HEK293 (cell line): ENCODE measurements at regions not wholly inside any gene's neighbourhood (a gene's known extent, or its start where the extent isn't known, plus 50 kb on each side); places are given as distances from the start of the nearest gene placed in this dataset.

Experiments used
- CTCF ChIA-PET: fragments of 350-600 bp; formaldehyde crosslinking; extraction: SDS; loops from one replicate; lab custom pipeline; 2021; ENCODE audit warnings: antibody characterized with exemption; lab: Yijun Ruan, JAX
- POLR2A ChIA-PET: fragments of 300-600 bp; formaldehyde crosslinking; extraction: SDS; loops from one replicate; lab custom pipeline; 2020; ENCODE audit warnings: antibody characterized with exemption, inconsistent platforms; lab: Yijun Ruan, JAX
- H3K27ac ChIP-seq: fragments of 200-500 bp; sonication (Bioruptor generic); 2 replicates; pipeline ENCODE4 v1.5.1; 2014; ENCODE audit warnings: low read depth, low read length, control low read depth, inconsistent platforms; ENCODE audit errors: extremely low read depth
- H3K36me3 ChIP-seq, 2 experiments: fragments of 200-500 bp in 1 of 2; sonication (Bioruptor generic) in 1 of 2; 1 replicate in 1 of 2; 2 replicates in 1 of 2; pipeline ENCODE4 v1.5.1; 2014 to 2017; ENCODE audit warnings: inconsistent platforms in 2 of 2, low read length in 2 of 2; ENCODE audit not compliant: control insufficient read depth in 2 of 2, insufficient read depth in 1 of 2
- H3K4me1 ChIP-seq: fragments of 200-500 bp; sonication (Bioruptor generic); 2 replicates; pipeline ENCODE4 v1.5.1; 2014; ENCODE audit warnings: mild to moderate bottlenecking, low read length, inconsistent platforms; ENCODE audit not compliant: control insufficient read depth, insufficient read depth
- H3K4me3 ChIP-seq: 2 replicates; pipeline ENCODE4 v1.5.1; 2011; ENCODE audit warnings: low read depth, mild to moderate bottlenecking, control low read depth, low read length, moderate library complexity
- H3K9me3 ChIP-seq: fragments of 200-500 bp; sonication (Bioruptor generic); 2 replicates; pipeline ENCODE4 v1.5.1; 2014; ENCODE audit warnings: low read depth, low read length, inconsistent platforms; ENCODE audit not compliant: control insufficient read depth, insufficient read depth
- KLF17 ChIP-seq: fragments of 450-650 bp; formaldehyde crosslinking; IDR thresholded peaks from 2 replicates; pipeline ENCODE4 v1.5.1; 2016; ENCODE audit warnings: missing biosample characterization, missing genetic modification characterization
- KLF8 ChIP-seq: fragments of 450-650 bp; formaldehyde crosslinking; IDR thresholded peaks from 2 replicates; pipeline ENCODE4 v1.5.1; 2016; ENCODE audit warnings: missing biosample characterization, missing genetic modification characterization
- SETDB1 ChIP-seq: IDR thresholded peaks from one replicate; pipeline ENCODE4 v1.6.1; 2017; ENCODE audit warnings: mild to moderate bottlenecking, low read length, moderate library complexity, mixed read lengths; ENCODE audit not compliant: insufficient read length
- SP7 ChIP-seq: fragments of 450-650 bp; formaldehyde crosslinking; IDR thresholded peaks from 2 replicates; pipeline ENCODE4 v1.5.1; 2016; ENCODE audit warnings: missing biosample characterization, missing genetic modification characterization
- ZBTB20 ChIP-seq: fragments of 450-650 bp; formaldehyde crosslinking; IDR thresholded peaks from 2 replicates; pipeline ENCODE4 v1.5.1; 2016; ENCODE audit warnings: missing biosample characterization, missing genetic modification characterization
- ZBTB49 ChIP-seq: fragments of 450-650 bp; formaldehyde crosslinking; IDR thresholded peaks from 2 replicates; pipeline ENCODE4 v1.5.1; 2016; ENCODE audit warnings: missing biosample characterization, missing genetic modification characterization, low read depth
- ZNF132 ChIP-seq: fragments of 450-650 bp; formaldehyde crosslinking; IDR thresholded peaks from 2 replicates; pipeline ENCODE4 v1.5.1; 2017; ENCODE audit warnings: missing biosample characterization, missing genetic modification characterization, borderline replicate concordance
- ZNF350 ChIP-seq: fragments of 450-650 bp; formaldehyde crosslinking; IDR thresholded peaks from 2 replicates; pipeline ENCODE4 v1.5.0; 2017; ENCODE audit warnings: missing biosample characterization, mild to moderate bottlenecking, missing genetic modification characterization
- ZNF513 ChIP-seq: fragments of 450-650 bp; IDR thresholded peaks from 2 replicates; pipeline ENCODE4 v1.5.1; 2018; ENCODE audit warnings: missing biosample characterization, missing genetic modification characterization
- ZNF624 ChIP-seq: fragments of 450-650 bp; formaldehyde crosslinking; IDR thresholded peaks from 2 replicates; pipeline ENCODE4 v1.5.1; 2017; ENCODE audit warnings: missing biosample characterization, missing genetic modification characterization
- ZNF785 ChIP-seq: fragments of 450-650 bp; formaldehyde crosslinking; IDR thresholded peaks from 2 replicates; pipeline ENCODE4 v1.5.1; 2016; ENCODE audit warnings: missing biosample characterization, missing genetic modification characterization
- TF ChIP-seq, protein P1 (sequence below): fragments of 450-650 bp; formaldehyde crosslinking; IDR thresholded peaks from 2 replicates; pipeline ENCODE4 v1.5.1; 2016; ENCODE audit warnings: missing biosample characterization, missing genetic modification characterization
- TF ChIP-seq, protein P2 (sequence below): fragments of 450-650 bp; formaldehyde crosslinking; IDR thresholded peaks from 2 replicates; pipeline ENCODE4 v1.5.1; 2016; ENCODE audit warnings: missing biosample characterization, missing genetic modification characterization

DNA sequence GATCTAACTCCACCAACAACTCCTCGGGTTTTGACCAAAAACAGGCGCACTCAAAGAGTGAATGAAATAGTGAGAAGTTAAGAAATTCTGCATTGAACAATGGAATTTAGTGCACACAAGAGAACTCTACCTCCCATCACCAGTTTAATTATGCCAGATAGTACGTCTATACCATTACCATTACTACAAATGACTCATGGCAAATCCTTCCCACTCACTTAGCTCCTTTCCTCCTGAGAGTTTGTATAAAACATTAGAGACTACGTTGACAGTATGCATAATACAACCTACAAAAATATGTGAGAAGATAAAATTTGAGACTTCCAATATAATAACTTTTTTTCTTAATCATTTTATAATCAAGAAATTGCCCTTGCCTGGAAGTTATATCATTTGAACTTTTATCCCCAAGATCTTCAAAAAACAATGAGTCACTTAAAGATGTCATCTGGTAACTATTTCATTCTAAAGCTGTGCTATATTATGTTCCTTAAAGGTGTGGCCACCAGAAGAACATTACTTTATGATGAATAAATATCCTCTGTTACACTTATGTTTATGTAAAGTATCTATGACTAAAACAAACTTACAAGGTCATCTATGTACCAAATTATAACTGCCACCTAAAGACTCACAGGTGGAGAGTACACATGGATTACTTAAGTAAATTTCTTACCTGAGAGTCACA lies 297.9 kb upstream of the PTGER4 start (continued):
- TF ChIP-seq ZNF785 (no peak), ZNF132 (tag by site-specific recombination) (no peak), ZBTB20 (tag by site-specific recombination) (no peak), KLF8 (no peak), SP7 (no peak)
- TF ChIP-seq, protein P1, sequence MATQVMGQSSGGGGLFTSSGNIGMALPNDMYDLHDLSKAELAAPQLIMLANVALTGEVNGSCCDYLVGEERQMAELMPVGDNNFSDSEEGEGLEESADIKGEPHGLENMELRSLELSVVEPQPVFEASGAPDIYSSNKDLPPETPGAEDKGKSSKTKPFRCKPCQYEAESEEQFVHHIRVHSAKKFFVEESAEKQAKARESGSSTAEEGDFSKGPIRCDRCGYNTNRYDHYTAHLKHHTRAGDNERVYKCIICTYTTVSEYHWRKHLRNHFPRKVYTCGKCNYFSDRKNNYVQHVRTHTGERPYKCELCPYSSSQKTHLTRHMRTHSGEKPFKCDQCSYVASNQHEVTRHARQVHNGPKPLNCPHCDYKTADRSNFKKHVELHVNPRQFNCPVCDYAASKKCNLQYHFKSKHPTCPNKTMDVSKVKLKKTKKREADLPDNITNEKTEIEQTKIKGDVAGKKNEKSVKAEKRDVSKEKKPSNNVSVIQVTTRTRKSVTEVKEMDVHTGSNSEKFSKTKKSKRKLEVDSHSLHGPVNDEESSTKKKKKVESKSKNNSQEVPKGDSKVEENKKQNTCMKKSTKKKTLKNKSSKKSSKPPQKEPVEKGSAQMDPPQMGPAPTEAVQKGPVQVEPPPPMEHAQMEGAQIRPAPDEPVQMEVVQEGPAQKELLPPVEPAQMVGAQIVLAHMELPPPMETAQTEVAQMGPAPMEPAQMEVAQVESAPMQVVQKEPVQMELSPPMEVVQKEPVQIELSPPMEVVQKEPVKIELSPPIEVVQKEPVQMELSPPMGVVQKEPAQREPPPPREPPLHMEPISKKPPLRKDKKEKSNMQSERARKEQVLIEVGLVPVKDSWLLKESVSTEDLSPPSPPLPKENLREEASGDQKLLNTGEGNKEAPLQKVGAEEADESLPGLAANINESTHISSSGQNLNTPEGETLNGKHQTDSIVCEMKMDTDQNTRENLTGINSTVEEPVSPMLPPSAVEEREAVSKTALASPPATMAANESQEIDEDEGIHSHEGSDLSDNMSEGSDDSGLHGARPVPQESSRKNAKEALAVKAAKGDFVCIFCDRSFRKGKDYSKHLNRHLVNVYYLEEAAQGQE (tag by site-specific recombination) = no peak
- TF ChIP-seq, all 188 proteins: peak for 0

GRCh38 chr5:40381016-40381415 lies 298.7 kb upstream of the PTGER4 start:
- Histone ChIP-seq H3K27ac (no peak overlapping the region), H3K4me3 (no peak overlapping the region), H3K36me3 (no peaks in the 10 kb centered on the region), H3K9me3 (no peaks in the 10 kb centered on the region), H3K4me1 (no peaks in the 10 kb centered on the region)
- CTCF ChIA-PET = no interaction called here
- TF ChIP-seq ZNF350 (tag by site-specific recombination) (no peak), KLF17 (tag by site-specific recombination) (no peak), ZBTB49 (tag by site-specific recombination) (no peak), ZNF624 (tag by site-specific recombination) (no peak), ZNF513 (no peak), SETDB1 (no peak)
- TF ChIP-seq, protein P2, sequence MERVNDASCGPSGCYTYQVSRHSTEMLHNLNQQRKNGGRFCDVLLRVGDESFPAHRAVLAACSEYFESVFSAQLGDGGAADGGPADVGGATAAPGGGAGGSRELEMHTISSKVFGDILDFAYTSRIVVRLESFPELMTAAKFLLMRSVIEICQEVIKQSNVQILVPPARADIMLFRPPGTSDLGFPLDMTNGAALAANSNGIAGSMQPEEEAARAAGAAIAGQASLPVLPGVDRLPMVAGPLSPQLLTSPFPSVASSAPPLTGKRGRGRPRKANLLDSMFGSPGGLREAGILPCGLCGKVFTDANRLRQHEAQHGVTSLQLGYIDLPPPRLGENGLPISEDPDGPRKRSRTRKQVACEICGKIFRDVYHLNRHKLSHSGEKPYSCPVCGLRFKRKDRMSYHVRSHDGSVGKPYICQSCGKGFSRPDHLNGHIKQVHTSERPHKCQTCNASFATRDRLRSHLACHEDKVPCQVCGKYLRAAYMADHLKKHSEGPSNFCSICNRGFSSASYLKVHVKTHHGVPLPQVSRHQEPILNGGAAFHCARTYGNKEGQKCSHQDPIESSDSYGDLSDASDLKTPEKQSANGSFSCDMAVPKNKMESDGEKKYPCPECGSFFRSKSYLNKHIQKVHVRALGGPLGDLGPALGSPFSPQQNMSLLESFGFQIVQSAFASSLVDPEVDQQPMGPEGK = no peak
- POLR2A ChIA-PET = no interaction called here
